ENCODE measurements at regions not wholly inside any gene's neighbourhood (a gene's known extent, or its start where the extent isn't known, plus 50 kb on each side); places are given as distances from the start of the nearest gene placed in this dataset.
A peak's percentile ranks its signal among the peaks of the same experiment; 100 is the strongest.

DNA sequence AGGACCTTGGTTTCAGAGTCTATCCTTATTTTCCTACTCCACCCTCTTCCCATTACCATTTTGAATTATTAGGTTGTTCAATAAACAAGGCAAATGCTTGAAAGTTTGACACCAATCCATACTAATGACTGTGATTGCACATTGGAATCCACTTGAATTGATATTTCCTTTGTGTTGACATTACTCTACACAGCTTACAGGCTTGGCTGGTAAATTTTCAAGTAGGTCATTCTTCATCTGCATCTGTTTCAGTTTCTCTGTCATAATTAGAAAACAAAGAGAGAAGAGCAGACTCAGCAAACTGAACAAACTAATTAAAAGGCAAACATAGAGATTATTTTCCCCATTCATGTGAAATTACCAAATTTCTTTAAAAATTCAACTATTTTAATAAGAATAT is 732.9 kb upstream of the BCHE start:
- H2AFZ ChIP-seq (ENCODE audit: low read length): no peak overlapping the region
- H3K9ac ChIP-seq (ENCODE audit: insufficient read depth, low read length): no peak overlapping the region
- H3K79me2 ChIP-seq (ENCODE audit: control insufficient read depth, insufficient read depth, low read length): no peaks in the 10 kb centered on the region
- DNase-seq (ENCODE audit: low read depth in 2 of 2): no peak
- no peaks in the 10 kb centered on the region for H4K20me1 ChIP-seq (ENCODE audit: control insufficient read depth, extremely low read depth, insufficient read depth, low read length)
- H3K27ac ChIP-seq (ENCODE audit: insufficient read depth, low read length): no peak overlapping the region
- H3K4me1 ChIP-seq (ENCODE audit: control insufficient read depth, extremely low read depth, insufficient read depth, low read length): no peaks in the 10 kb centered on the region
- TF ChIP-seq EZH2 (IDR thresholded peaks at IDR 0.05; ENCODE audit: low read length, missing control alignments): no peak
- TF ChIP-seq, protein P1, sequence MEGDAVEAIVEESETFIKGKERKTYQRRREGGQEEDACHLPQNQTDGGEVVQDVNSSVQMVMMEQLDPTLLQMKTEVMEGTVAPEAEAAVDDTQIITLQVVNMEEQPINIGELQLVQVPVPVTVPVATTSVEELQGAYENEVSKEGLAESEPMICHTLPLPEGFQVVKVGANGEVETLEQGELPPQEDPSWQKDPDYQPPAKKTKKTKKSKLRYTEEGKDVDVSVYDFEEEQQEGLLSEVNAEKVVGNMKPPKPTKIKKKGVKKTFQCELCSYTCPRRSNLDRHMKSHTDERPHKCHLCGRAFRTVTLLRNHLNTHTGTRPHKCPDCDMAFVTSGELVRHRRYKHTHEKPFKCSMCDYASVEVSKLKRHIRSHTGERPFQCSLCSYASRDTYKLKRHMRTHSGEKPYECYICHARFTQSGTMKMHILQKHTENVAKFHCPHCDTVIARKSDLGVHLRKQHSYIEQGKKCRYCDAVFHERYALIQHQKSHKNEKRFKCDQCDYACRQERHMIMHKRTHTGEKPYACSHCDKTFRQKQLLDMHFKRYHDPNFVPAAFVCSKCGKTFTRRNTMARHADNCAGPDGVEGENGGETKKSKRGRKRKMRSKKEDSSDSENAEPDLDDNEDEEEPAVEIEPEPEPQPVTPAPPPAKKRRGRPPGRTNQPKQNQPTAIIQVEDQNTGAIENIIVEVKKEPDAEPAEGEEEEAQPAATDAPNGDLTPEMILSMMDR (conservative IDR thresholded peaks at IDR 0.05 in 1 of 2, IDR thresholded peaks at IDR 0.05 in 1 of 2; ENCODE audit: low read depth in 1 of 2, low read length in 2 of 2): no peak
- H3K36me3 ChIP-seq (ENCODE audit: control insufficient read depth, insufficient read depth, low read length): no peaks in the 10 kb centered on the region
- H3K4me3 ChIP-seq (replicated peaks in 1 of 4; ENCODE audit: control extremely low read depth in 1 of 4, insufficient read depth in 1 of 4, low read depth in 3 of 4, low read length in 4 of 4): no peak overlapping the region
- no peak overlapping the region for H3K4me2 ChIP-seq (ENCODE audit: extremely low read depth, insufficient read depth, low read length)
- no peaks in the 10 kb centered on the region for H3K27me3 ChIP-seq (ENCODE audit: control insufficient read depth, insufficient read depth, low read length)
- no peaks in the 10 kb centered on the region for H3K9me3 ChIP-seq (ENCODE audit: control insufficient read depth, insufficient read depth, low read depth, low read length)

DNA sequence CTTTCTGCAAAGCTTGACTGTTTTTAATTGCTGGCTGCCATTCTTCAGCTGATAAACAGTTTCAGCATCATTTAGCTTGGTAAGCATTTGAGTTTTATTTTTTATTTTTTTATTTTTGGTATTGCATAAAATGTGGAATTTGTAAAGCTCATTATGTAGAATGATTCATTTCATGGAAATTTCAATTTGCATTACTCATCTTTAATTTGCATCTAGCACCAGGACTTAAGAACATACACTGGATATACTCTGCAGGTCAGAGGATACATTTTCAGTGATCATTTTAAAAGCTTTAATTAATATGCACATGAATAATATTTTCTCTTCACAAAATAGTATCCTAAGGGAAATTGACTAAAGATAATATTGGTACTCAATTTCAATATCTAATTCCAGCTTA is 732.4 kb upstream of the BCHE start:
- H3K4me1 ChIP-seq (ENCODE audit: control insufficient read depth, extremely low read depth, insufficient read depth, low read length): no peaks in the 10 kb centered on the region
- TF ChIP-seq, protein P1 (conservative IDR thresholded peaks at IDR 0.05 in 1 of 2, IDR thresholded peaks at IDR 0.05 in 1 of 2; ENCODE audit: low read depth in 1 of 2, low read length in 2 of 2): no peak
- no peak for TF ChIP-seq EZH2 (IDR thresholded peaks at IDR 0.05; ENCODE audit: low read length, missing control alignments)
- H3K36me3 ChIP-seq (ENCODE audit: control insufficient read depth, insufficient read depth, low read length): no peaks in the 10 kb centered on the region
- H3K27ac ChIP-seq (ENCODE audit: insufficient read depth, low read length): no peak overlapping the region
- H3K79me2 ChIP-seq (ENCODE audit: control insufficient read depth, insufficient read depth, low read length): no peaks in the 10 kb centered on the region
- H4K20me1 ChIP-seq (ENCODE audit: control insufficient read depth, extremely low read depth, insufficient read depth, low read length): no peaks in the 10 kb centered on the region
- no peak overlapping the region for H3K4me3 ChIP-seq (replicated peaks in 1 of 4; ENCODE audit: control extremely low read depth in 1 of 4, insufficient read depth in 1 of 4, low read depth in 3 of 4, low read length in 4 of 4)
- no peak overlapping the region for H3K9ac ChIP-seq (ENCODE audit: insufficient read depth, low read length)
- DNase-seq (ENCODE audit: low read depth in 2 of 2): peak in 1 of 2 donors; percentile 22
- H3K4me2 ChIP-seq (ENCODE audit: extremely low read depth, insufficient read depth, low read length): no peak overlapping the region
- H3K9me3 ChIP-seq (ENCODE audit: control insufficient read depth, insufficient read depth, low read depth, low read length): no peaks in the 10 kb centered on the region
- H2AFZ ChIP-seq (ENCODE audit: low read length): no peak overlapping the region
- no peaks in the 10 kb centered on the region for H3K27me3 ChIP-seq (ENCODE audit: control insufficient read depth, insufficient read depth, low read length)

DNA sequence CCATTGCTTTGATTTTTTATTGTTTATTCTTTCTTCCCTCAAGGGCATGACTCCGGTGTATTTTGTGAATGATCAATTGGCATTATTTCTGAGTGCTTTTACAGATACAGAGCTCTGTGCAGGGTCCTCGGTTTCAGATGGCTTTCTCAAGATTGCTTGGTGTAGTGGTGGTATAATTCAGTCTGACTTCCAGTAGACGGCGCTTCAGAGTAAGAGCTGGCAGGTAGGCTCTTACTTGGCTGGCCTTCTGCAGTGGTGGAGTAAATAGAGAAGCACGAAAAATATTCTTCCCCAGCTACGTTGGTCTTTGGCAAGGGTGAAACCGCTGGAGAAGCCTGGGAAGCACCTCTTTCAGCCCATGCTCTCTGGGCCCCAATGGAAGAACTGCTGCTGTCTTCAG is 723.0 kb upstream of the BCHE start:
- H3K27me3 ChIP-seq (ENCODE audit: control insufficient read depth, insufficient read depth, low read length): no peaks in the 10 kb centered on the region
- no peak overlapping the region for H3K4me2 ChIP-seq (ENCODE audit: extremely low read depth, insufficient read depth, low read length)
- H3K4me3 ChIP-seq (replicated peaks in 1 of 4; ENCODE audit: control extremely low read depth in 1 of 4, insufficient read depth in 1 of 4, low read depth in 3 of 4, low read length in 4 of 4): no peak overlapping the region
- H3K36me3 ChIP-seq (ENCODE audit: control insufficient read depth, insufficient read depth, low read length): no peaks in the 10 kb centered on the region
- DNase-seq (ENCODE audit: low read depth in 2 of 2): no peak
- TF ChIP-seq, protein P1 (conservative IDR thresholded peaks at IDR 0.05 in 1 of 2, IDR thresholded peaks at IDR 0.05 in 1 of 2; ENCODE audit: low read depth in 1 of 2, low read length in 2 of 2): no peak
- TF ChIP-seq EZH2 (IDR thresholded peaks at IDR 0.05; ENCODE audit: low read length, missing control alignments): no peak
- no peak overlapping the region for H3K27ac ChIP-seq (ENCODE audit: insufficient read depth, low read length)
- H3K79me2 ChIP-seq (ENCODE audit: control insufficient read depth, insufficient read depth, low read length): no peaks in the 10 kb centered on the region
- H2AFZ ChIP-seq (ENCODE audit: low read length): no peak overlapping the region
- no peaks in the 10 kb centered on the region for H3K4me1 ChIP-seq (ENCODE audit: control insufficient read depth, extremely low read depth, insufficient read depth, low read length)
- no peaks in the 10 kb centered on the region for H3K9me3 ChIP-seq (ENCODE audit: control insufficient read depth, insufficient read depth, low read depth, low read length)
- H4K20me1 ChIP-seq (ENCODE audit: control insufficient read depth, extremely low read depth, insufficient read depth, low read length): no peaks in the 10 kb centered on the region
- no peak overlapping the region for H3K9ac ChIP-seq (ENCODE audit: insufficient read depth, low read length)
